ENCODE measurements at regions not wholly inside any gene's neighbourhood (a gene's known extent, or its start where the extent isn't known, plus 50 kb on each side); places are given as distances from the start of the nearest gene placed in this dataset.

- no peak for TF ChIP-seq CTCF (IDR thresholded peaks at IDR 0.05; ENCODE audit: poor library complexity)
- no peak for TF ChIP-seq EZH2 (IDR thresholded peaks at IDR 0.05; ENCODE audit: borderline replicate concordance)
- no peak for TF ChIP-seq EZH2phosphoT487 (IDR thresholded peaks at IDR 0.05; ENCODE audit: low read depth, severe bottlenecking, unreplicated experiment)
Measured at GRCh38 chr13:91032104-91032503, 315.4 kb upstream of the MIR17HG start.
